DMS 273 (cell line): ENCODE measurements at regions not wholly inside any gene's neighbourhood (a gene's known extent, or its start where the extent isn't known, plus 50 kb on each side); places are given as distances from the start of the nearest gene placed in this dataset.
"Not testable (repeated sequence)": the region's sequence is repeated elsewhere in the genome, so short reads cannot be mapped to it uniquely, and the experiment has no call there.

Experiments used
- DNase-seq: peaks from one replicate; lab custom pipeline; 2025; ENCODE audit not compliant: unreplicated experiment; lab: John Stamatoyannopoulos, UW

DNA sequence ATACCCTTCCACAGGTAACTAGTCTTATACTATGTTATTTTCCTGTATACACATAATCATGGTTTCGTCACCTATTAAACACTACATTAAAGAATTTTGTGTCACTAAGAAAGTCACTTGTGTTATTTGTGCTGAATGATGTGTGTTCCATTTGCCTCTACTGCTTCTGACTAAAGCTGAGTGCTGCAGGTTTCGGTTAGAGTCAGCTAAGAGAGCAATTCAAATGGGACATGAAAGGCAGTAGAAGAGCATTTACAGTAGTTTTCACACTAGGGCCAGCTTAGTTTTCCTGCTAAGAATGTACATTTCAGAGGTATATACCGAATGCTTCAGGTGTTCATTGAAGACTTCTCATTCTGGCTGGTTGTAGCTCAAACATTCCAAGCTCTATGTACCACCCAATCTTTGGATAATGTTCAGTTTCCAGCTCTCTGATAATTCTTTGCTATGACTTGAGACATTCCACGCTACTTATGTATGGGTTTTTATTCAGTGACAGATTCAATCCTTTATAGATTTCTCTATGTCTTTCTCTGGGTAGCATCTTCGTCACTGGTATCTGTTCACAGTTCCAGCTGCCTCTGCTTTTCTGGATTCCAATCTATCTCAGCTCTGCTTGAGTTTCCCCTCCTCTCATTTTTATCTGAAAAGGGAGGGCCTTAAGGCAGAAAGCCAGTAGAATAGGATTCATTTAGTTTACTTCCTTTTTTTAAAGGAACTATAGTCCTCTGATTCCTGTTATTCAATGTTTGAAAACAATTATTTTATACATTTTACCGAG lies 164.4 kb downstream of the CXXC4 start:
- DNase-seq: no peak

DNA sequence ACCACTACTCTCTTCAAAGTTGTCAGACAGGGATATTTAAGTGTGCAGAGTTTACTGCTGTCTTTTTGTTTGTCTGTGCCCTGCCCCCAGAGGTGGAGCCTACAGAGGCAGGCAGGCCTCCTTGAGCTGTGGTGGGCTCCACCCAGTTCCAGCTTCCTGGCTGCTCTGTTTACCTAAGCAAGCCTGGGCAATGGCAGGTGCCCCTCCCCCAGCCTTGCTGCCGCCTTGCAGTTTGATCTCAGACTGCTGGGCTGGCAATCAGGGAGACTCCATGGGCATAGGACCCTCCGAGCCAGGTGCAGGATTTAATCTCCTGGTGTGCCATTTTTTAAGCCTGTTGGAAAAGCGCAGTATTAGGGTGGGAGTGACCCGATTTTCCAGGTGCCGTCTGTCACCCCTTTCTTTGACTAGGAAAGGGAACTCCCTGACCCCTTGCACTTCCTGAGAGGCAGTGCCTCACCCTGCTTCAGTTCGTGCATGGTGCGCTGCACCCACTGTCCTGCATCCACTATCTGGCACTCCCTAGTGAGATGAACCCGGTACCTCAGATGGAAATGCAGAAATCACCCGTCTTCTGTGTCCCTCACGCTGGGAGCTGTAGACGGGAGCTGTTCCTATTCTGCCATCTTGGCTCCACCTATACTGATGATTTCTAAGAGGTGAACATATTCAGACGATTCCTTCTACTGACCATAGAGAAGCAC lies 167.6 kb downstream of the CXXC4 start:
- DNase-seq: not testable (repeated sequence)

DNA sequence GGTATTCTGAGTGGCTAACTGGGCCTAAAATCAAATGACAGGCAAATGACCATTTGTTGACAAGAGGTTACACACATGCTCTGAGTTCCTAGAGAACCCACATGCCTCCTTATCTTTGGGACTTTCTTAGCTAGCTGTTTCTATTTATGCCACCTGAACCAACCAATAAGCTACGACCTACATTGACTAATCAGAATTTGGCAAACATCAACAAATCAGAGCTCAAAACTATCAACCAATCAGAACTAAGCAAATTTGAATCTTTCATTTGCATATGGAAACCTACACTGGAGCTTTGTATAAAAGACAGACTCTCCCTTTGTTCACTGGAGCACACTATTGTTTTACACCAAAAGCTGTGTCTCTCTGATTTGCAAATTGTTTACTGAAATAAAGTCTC lies 192.0 kb downstream of the CXXC4 start:
- DNase-seq: no peak

DNA sequence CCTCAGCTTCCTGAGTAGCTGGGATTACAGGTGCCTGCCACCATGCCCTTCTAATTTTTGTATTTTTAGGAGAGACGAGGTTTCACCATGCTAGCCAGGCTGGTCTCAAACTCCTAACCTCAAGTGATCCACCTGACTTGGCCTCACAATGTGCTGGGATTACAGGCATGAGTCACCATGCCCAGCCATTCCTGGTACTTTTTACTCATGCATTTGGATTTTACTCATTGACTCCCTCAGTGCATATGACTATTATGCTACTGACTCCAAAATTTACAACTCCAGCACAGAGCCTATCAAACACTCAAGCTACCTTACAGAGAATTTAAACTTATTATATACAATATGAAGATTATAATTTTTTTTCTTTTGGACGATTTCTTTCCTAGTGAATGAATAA lies 199.9 kb downstream of the CXXC4 start:
- no peak for DNase-seq

DNA sequence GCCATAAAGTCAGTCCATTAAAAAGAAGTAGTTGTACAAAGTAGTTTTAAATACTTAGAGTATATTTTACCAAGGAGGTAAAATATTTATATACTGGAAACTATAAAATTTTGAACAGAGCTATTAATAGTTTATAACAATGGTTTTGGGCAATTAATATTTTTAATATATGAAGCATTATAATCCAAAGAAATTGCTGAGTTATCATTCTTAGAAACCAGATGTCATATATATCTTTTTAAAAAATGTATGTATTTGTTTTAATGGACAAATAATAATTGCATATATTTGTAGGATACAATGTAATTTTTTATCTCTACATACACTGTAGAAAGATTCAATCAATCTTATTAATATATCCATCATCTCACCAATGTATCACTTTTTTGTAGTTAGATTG lies 207.8 kb downstream of the CXXC4 start:
- no peak for DNase-seq

DNA sequence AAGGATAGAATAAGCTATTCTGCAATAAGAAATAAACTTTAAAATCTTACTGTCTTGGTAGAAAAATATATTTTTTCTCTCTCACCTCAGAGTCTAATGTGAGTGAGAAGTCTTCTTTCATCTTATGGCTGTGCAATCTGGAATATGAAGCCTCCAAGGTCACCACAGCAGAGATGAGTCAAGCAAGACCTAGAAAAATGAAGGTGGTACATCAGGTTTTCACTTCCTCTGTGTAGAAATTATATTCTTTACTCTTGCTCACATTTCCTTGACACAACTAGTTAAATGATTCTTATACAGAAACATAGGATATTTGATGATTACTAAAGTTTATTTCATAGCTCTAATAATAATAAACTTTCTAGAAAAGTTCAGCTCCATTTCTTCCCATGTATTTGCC lies 211.4 kb downstream of the CXXC4 start:
- DNase-seq: no peak

DNA sequence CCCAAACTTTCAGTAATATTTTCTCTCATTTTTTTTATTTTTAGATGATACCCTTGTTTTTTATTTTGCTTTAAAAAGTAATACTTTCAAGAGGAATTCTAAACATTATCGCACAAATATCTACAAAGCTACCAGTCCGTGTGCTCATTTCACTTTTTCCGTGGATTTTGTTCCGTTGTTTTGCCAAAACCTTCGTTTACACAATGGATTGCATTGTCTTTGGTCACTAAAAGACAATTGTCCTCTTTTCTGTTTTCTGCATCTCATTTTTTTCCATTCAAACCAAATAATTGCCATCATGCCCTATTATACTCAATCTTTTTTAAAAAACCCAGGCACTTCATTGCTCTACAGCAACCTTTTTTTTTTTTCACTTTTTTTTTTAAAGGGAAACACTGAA lies 214.9 kb downstream of the CXXC4 start:
- no peak for DNase-seq

DNA sequence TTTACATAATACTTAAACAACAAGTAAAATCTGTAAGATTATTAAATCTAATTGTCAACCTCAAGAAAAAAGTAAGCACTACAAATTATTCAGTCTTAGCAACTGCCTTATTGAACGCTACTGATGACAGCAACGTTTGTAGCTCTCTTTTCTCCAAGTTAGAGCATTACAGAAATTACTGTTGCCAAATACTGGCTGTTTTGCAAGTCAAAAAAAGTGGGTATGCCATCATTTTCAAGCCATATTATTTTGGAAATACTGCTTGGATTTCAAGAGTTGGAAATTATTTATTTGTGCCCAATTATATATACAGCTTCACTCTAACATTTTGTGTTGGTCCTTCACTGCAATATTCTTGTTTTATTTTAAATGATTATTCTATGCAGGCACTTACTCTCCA lies 221.7 kb downstream of the CXXC4 start:
- no peak for DNase-seq

DNA sequence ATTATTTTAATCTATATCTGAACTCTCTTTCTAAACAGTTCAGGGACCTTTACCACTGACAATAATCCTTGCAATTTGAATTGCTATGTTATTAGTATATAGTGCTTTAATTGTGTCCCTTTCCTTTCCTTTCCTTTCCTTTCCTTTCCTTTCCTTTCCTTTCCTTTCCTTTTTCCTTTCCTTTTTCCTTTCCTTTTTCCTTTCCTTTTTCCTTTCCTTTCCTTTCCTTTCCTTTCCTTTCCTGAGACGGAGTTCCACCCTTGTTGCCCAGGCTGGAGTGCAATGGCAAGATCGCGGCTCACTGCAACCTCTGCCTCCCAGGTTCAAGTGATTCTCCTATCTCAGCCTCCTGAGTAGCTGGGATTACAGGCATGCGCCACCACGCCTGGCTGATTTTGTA lies 225.1 kb downstream of the CXXC4 start:
- DNase-seq: not testable (repeated sequence)

DNA sequence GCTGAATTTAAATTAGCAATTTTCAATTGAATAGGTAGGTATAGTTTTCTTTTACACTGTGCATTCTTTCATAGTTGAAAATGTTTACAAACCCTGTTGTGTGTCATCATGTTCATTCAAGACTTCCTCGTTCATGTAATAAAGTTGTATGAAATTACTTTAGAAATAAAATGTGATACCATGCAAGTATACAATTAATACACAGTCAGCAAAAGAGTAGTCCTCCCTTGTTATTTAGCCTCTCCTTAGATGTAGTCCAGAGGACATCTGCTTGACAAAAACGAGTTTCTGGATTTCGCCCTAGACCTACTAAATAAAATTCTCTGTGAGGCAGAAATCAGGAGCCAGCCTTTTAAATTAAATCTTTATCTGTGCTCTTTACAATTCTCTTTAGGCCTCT lies 231.6 kb downstream of the CXXC4 start:
- DNase-seq: no peak

DNA sequence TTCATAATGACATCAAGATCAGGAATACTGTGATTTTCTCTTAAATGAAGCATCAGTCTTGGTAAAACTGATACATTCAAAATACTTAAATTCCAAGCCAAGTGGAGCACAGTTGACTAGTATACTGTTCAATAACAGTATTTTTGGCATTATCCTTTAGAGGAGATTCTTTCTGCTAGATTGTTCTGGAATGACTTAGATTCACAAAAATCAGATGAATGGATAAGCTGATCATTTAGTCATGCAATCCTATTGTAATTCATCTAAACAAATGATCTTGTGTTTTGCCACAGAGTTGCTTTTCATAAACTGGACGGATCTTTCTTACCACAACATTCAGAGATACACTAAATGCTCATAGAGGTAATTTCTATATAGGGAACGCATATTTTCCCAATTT lies 232.0 kb downstream of the CXXC4 start:
- no peak for DNase-seq

DNA sequence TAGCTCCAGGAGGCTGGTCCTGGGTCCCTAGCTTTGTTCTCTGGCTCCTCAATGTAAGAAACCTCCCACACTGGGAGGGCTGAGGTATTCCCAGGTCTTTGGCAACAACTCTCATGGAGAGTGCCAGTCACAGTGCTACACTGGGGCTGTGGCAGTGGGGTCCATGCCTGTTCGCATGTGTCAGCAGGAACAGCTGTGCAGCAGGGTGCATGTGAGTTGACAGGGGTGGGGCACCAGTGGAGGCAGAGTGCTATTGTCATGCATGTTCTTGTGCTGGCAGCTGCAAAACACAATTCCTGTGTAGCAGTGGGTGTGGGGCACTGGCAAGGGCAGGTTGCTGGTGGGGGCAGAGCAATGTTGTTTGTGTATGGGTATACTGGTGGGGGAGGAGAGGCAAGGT lies 246.0 kb downstream of the CXXC4 start:
- DNase-seq: no peak

DNA sequence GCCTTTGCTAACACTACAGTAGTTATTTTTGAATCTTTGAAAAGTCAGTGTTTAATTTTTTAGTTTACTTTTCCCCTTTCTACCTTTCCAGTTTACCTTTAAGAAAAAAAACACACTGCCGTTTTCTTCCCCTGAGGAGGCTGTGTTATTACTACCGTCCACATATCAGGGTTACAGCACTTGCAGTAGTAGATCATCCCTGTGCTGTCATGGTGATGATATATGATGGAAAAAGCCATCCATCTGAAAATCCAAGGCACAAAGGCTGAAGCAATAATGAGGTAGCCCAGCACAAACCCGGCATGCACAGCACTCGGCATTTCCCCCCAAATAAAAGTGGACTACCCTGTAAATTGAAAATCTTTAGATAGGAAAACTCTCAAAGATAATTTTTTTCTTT lies 258.7 kb downstream of the CXXC4 start:
- DNase-seq: no peak

DNA sequence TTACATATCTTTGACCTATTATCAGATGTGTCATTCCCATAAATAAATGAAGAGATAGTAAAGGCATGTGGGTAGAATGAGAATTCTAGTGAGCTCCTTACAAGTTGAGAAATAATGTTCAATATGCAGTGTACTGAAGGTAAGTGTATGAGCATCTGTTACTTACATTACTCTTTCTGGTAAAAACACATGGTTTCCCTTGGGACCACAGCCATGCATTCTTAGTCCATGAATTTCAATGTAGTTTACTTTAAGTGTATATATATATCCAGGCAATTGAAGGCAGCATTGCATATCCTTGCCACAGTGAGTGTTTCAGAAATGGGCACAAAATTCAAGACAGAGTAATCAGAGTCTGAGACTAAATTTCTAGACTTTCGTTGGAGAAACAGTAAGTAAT lies 277.2 kb downstream of the CXXC4 start:
- peak; percentile 0 for DNase-seq

DNA sequence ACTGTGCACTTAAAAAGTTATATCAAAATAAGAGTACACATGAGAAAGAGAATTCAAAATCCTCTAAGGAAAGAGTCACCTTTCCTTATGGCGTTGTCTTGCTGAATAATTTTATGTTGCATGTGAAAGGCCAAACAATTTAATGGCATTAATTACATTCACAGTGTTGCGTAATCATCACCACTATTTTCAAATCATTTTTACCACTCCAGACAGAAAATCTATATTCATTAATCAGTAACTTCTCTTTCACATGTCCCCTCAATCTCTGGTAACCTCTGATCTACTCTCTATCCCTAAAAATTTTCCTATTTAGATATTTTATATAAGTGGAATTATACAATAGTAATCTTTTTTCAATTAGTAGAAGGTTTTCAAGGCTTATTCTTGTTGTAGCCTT lies 283.0 kb downstream of the CXXC4 start:
- no peak for DNase-seq

DNA sequence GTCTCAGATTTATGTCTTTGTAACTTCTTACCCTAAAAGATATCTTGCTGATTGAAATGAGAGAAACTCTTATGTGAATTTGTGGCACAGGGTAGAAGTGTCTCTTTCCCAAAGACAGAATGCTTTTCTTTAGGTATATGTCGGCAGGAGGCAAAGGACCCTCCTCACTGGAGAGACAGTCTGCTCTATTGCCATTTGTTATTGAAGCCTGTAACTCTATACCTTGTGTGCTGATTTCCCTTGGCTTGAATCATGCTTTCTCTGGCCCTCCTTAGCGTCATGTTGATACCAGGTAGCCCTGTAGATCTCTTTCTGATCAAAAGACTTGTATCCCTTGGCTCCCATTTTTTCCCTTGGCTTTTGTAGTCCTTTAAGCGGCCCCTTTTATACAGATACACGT lies 284.3 kb downstream of the CXXC4 start:
- DNase-seq: no peak

DNA sequence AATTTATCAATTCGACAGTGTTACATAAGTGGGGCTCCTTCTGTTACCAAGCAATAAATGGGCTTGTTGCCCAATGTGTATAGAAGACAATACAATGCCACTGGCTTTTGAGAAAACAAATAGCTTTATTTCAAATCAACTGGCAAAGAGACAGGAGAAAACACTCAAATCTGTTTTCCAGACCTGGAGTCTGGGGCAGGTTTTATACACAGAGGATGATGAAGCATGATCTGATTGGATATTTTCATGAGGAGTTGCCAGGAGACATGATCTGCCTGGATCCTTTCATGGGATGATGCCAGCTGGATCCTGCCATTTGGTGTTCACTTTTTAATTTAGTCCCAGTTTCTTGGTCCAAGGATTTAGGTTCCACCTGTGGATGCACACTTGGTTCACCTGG lies 287.9 kb downstream of the CXXC4 start:
- no peak for DNase-seq

DNA sequence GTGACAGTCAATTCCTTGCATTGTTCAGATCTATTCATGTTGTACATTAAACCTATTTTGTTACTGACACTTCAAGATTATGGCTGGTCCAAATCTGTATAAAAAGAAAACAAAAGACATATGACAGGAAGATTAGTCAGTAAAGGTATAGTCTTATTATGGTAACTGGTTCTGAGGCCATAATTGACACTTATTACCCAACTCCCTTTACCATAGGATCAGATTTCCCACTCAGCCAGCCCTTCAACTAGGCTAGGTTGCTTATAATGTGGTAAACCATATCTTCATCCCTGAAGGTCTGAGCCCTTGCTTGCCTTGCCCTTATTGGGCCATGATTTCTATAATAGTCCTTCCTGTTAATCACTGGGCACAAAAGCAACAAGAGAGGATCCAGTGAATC lies 289.6 kb downstream of the CXXC4 start:
- DNase-seq: no peak

DNA sequence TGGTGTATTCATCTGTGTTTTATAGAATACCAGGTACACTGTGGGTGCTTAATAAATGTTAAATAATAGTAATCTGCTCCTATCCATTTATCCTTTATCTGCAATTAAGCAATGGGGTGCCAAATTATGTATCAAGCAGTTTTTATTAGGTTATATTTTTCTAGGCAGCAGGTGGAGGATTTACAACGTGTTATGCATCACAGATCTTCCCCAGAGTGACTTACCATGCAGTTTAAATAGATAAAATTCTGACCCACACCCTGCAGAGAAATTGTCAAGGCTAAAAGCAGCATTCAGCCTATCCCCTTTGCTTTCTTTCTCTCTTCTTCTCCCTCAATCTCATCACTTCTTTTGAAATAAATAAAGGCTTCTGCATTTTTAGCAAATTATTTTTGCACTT lies 306.4 kb downstream of the CXXC4 start:
- no peak for DNase-seq

DNA sequence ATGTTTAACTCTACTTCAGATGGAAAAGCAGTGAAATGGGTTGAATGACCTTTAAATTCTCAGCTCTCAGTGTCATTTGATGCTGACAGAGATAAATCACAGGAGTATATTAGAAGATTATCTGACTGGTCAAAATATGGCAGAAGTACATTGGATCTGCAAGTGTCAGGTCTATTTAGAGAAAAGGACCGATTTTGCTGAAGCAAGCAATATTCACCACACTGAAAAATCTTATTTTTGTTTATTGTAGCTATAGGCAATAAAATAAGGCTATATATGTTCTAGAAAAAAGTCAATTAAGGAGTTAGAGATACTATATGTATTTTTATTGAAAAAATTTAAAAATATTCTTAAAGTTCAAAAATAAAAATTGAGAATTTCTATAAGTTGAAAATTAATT lies 325.3 kb downstream of the CXXC4 start:
- DNase-seq: no peak

DNA sequence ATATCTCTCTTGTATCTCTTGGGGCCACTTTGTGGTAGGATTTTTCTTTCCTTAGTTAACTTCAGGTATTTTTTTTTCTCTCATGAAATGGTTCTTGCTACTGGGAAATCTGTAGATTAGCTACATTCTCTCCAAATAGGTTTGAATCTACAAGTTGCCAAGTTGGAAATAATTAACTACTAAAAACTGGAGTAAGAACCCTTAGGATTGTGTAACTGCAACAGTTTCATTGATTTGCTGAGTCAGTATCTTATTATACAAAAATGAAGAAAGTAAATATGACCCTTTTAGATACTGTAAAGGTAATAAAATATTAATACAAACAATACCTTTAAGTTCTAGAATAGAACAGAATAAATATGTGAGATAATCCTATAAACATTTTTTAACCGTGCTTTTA lies 327.9 kb downstream of the CXXC4 start:
- no peak for DNase-seq

DNA sequence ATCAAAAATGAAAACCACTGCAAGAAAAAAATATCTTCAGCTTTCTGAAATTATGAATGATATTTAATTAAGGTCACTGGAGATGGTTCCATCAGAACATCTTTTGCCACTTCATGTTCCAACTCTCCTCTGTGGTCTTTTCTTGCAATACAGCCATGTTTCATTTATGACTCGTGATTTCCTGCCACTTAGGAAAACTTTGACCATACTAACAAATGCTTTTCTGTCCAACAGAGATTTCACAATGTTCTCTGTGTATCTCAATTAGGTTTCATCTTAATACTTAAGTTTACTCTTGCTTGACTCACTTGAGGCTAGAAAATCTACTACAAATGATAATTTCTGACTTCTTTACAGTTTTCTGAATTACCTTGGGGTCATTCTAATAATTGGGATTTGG lies 330.9 kb downstream of the CXXC4 start:
- DNase-seq: no peak

DNA sequence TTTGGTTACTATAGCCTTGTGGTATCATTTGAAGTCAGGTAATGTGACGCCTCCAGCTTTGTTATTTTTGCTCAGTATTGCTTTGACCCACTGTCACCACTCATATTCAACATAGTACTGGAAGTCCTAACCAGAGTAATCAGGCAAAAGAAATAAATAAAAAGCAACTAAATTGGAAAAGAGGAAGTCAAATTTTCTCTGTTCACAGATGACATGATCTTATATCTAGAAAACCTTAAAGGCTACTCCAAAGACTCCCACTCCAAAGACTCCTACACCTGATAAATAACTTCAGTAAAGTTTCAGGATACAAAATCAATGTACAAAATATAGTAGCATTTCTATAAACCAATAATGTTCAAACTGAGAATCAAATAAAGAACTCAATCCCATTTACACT lies 348.6 kb downstream of the CXXC4 start:
- no peak for DNase-seq
